ENCODE measurements at regions not wholly inside any gene's neighbourhood (a gene's known extent, or its start where the extent isn't known, plus 50 kb on each side); places are given as distances from the start of the nearest gene placed in this dataset.

GRCh38 chr3:46114323-46114988, 87.2 kb upstream of the XCR1 start:
- no peak for DNase-seq (ENCODE audit: low read depth in 2 of 3, low spot score in 2 of 3)

- DNase-seq (ENCODE audit: low read depth in 2 of 3, low spot score in 2 of 3), result no peak
Measured at GRCh38 chr3:46113608-46114007, 86.3 kb upstream of the XCR1 start.

- no peak for DNase-seq (ENCODE audit: low read depth in 2 of 3, low spot score in 2 of 3)
Measured at GRCh38 chr3:46112984-46113383, 85.7 kb upstream of the XCR1 start.

GRCh38 chr3:46112296-46112695, 85.0 kb upstream of the XCR1 start:
- no peak for DNase-seq (ENCODE audit: low read depth in 2 of 3, low spot score in 2 of 3)

GRCh38 chr3:46110701-46111493, 83.6 kb upstream of the XCR1 start:
- DNase-seq (ENCODE audit: low read depth in 2 of 3, low spot score in 2 of 3), result no peak

DNA sequence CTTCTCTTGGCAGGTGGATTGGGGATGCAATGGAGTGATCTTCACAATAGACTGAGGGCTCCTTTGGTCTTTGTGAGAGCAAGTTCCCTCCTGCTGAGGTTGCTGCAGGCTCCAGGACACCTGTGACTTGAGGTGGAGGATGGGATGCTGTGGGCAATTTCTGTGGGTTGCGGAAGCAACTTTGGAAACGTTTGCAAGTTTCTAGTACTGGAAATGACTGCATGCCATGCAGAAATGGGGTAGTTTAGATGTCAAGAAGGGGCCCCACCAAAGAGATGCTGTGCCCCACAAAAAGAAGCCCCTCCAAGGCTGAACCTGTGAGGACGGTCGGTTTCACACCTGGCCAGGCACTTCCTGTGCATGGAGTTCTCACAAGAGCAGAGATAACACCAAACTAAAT, 80.4 kb upstream of the XCR1 start:
- no peak for DNase-seq (ENCODE audit: low read depth in 2 of 3, low spot score in 2 of 3)

GRCh38 chr3:46105306-46105919, 78.1 kb upstream of the XCR1 start:
- DNase-seq (ENCODE audit: low read depth in 2 of 3, low spot score in 2 of 3), result no peak

GRCh38 chr3:46104706-46105105, 77.4 kb upstream of the XCR1 start:
- DNase-seq (ENCODE audit: low read depth in 2 of 3, low spot score in 2 of 3), result no peak

DNA sequence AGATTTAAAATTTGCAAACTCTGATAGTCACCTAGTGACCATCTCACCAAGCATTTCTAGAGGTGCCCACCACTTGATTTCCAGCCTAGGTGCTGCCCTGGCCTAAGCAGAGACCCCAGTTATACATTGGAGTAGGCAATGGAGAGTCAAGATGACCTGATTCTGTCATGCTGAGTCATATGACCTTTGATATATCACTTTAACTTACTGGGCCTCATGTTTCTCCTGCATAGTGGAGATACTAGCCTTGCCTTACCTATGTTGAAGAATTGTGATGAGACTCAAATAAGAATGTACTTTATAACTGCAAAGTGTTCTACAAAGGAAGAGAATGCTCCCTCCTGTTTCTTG, 75.5 kb upstream of the XCR1 start:
- no peak for DNase-seq (ENCODE audit: low read depth in 2 of 3, low spot score in 2 of 3)

DNA sequence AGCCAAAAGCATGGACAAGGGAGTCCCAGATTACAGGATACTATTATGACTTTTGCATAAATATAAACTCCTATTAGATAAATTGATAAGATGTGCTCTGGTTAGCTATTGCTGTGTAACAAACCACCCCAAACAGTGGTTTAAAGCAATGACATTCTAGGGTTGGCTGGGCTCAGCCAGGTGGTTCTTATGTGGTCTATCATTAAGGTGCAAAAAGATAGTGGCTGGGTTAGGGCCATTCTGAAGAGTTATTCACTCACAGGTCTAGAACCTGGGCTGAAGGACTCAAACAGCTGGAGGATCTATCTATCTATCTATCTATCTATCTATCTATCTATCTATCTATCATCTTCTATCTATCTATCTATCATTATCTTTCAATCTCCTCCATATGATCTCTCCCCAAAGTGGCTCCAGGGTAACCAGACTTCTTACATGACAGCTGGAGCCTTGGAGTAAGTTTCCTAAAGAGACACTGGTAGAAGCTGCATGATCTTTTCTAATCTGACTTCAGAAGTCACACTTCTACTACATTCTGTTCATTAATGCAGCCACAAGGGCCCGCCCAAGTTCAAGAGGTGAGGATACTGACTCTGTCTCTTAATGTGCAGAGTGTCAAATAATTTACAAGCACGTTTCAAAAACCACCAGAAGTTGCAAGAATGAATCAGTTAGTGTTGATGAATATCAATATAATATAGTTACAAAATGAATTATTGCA, 74.9 kb upstream of the XCR1 start:
- no peak for DNase-seq (ENCODE audit: low read depth in 2 of 3, low spot score in 2 of 3)

DNA sequence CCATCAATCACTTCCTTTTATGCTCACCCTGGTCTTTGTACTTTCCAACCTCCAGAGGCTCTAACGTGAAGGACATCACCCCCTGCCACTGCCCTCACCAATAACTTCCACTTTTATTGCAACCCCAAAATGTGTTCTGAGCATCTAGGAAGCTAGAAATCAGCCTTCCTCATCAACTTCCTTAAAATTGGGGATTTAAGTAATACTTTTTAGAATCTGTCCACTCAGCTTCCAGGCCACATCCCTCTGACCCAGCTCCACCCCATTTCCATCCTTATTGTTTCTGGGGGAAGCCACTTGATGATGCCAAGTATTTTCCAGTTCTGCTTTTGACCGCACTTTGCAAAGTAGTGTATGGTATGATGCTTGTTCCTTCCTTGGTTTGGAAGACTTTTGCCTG, 73.5 kb upstream of the XCR1 start:
- no peak for DNase-seq (ENCODE audit: low read depth in 2 of 3, low spot score in 2 of 3)

- DNase-seq (ENCODE audit: low read depth in 2 of 3, low spot score in 2 of 3), result peak in 1 of 3 experiments; percentile 27
Measured at GRCh38 chr3:46098319-46098761, 71.1 kb upstream of the XCR1 start.

GRCh38 chr3:46097691-46098241, 70.5 kb upstream of the XCR1 start:
- peak in 2 of 3 experiments; percentile 23 to 31 for DNase-seq (ENCODE audit: low read depth in 2 of 3, low spot score in 2 of 3)

GRCh38 chr3:46096781-46097180, 69.5 kb upstream of the XCR1 start:
- DNase-seq (ENCODE audit: low read depth in 2 of 3, low spot score in 2 of 3), result no peak

- DNase-seq (ENCODE audit: low read depth in 2 of 3, low spot score in 2 of 3), result no peak
Measured at GRCh38 chr3:46096336-46096735, 69.1 kb upstream of the XCR1 start.

DNA sequence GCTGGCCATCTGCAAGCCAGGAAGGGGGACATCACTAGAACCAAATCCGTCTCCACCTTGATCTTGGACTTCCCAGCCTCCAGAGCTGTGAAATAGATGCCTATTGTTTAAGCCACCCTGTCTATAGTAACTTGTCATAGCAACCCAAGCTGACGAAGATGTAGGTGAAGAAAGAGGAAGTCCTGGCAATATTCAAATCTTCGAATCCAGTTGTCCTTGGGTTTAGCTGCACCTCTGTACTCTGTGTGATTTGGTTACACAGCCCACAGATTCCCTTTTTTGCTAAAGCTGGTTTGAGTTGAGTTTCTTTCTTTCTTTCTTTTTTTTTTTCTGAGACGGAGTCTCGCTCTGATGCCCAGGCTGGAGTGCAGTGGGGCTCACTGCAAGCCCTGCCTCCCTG, 68.0 kb upstream of the XCR1 start:
- no peak for DNase-seq (ENCODE audit: low read depth in 2 of 3, low spot score in 2 of 3)

GRCh38 chr3:46094506-46094905, 67.2 kb upstream of the XCR1 start:
- DNase-seq (ENCODE audit: low read depth in 2 of 3, low spot score in 2 of 3), result no peak

DNA sequence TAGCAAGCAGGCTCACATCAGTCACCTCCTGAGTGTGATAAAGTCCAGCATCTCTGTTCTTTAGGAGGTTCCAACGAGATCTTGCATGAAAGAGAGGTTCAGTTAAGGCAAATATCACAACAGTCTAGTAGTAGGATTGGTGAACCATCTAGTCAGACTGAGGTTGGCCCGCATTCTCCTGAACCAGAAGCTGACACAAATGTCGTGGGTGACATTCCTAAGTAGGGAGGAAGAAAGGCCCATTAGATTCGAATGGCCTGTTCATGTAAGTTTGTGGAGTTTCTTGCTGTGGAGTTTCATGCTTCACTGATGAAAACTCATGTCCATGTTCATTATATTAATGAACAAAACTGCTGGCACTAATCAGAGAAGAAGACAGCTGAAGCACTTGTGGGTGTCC, 66.7 kb upstream of the XCR1 start:
- DNase-seq (ENCODE audit: low read depth in 2 of 3, low spot score in 2 of 3), result no peak

GRCh38 chr3:46093327-46093942, 66.2 kb upstream of the XCR1 start:
- DNase-seq (ENCODE audit: low read depth in 2 of 3, low spot score in 2 of 3), result no peak

DNA sequence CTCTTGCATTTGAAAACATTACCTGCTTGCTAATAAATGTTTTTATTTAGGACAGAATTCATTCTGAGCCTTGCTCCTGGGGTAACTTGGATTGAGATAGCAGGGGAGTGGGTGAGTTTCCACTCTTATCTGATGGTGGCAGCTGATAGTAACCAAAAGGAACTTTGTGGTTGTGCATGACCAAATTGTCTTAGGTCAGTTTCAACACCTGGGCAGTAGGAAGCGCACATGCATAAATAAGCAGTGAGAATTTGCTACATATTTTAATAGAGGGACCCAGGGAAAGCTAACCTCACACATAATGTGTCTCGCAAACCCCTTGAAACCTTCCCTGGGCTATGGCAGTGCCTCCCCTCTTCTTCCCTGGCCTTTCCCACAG, 65.4 kb upstream of the XCR1 start:
- DNase-seq (ENCODE audit: low read depth in 2 of 3, low spot score in 2 of 3), result no peak
